GM13977 (cell line): ENCODE measurements at regions not wholly inside any gene's neighbourhood (a gene's known extent, or its start where the extent isn't known, plus 50 kb on each side); places are given as distances from the start of the nearest gene placed in this dataset.
"Not testable (repeated sequence)": the region's sequence is repeated elsewhere in the genome, so short reads cannot be mapped to it uniquely, and the experiment has no call there.

ENCODE experiments used
- DNase-seq: peaks from one replicate; pipeline ENCODE4 v3.0.0; 2012; ENCODE audit warnings: low spot score
- CTCF ChIP-seq: IDR thresholded peaks from 2 replicates; pipeline ENCODE4 v1.5.1; 2012; ENCODE audit warnings: mild to moderate bottlenecking, control low read depth; ENCODE audit not compliant: insufficient read depth; ENCODE audit errors: extremely low read depth, missing control alignments
- in situ Hi-C: fragments of 300-500 bp; cut with MboI; formaldehyde crosslinking; loops from one replicate; pipeline ENCODE4 v1.12.0; 2022; ENCODE audit warnings: low sequenced_read_pairs, low pct_unique_long_range_greater_than_20kb, mixed read lengths, inconsistent platforms; ENCODE audit not compliant: unreplicated experiment

- no peak for DNase-seq
- no peak for TF ChIP-seq CTCF
- in situ Hi-C loops, result no loop called here
Measured at GRCh38 chr2:155975734-155976133, 356.8 kb downstream of the NR4A2 start.

- no peak for TF ChIP-seq CTCF
- DNase-seq, result no peak
- in situ Hi-C loops, result no loop called here
Measured at GRCh38 chr2:155972916-155973315, 359.6 kb downstream of the NR4A2 start.

- in situ Hi-C loops, DNase-seq: not testable (repeated sequence)
Measured at GRCh38 chr2:155966064-155966471, 366.5 kb downstream of the NR4A2 start.

GRCh38 chr2:155965415-155966063, 367.0 kb downstream of the NR4A2 start:
- TF ChIP-seq CTCF, result no peak
- no peak for DNase-seq
- in situ Hi-C loops, result no loop called here

DNA sequence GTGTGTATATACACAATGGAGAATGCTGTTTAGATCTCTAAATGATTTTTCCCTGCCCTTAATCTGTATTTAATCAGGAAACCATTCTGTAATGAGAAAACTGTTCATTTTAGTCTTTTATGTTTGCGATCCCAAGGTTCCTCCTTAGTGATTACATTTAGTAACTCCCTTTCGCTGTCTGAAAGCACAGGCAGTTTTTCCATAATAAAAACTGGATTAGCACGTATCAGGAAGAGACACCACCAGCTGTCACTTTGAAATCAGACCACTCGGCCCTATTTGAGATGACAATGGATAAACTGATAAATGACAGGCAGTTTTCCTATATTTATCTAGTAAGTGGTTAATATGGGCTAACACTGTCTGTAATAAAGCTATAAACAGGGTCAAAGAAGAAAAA, 370.9 kb downstream of the NR4A2 start:
- TF ChIP-seq CTCF, result no peak
- DNase-seq, result no peak

GRCh38 chr2:155958834-155959233, 373.7 kb downstream of the NR4A2 start:
- in situ Hi-C loops, result no loop called here
- no peak for DNase-seq
- no peak for TF ChIP-seq CTCF

More for the DNA sequence above, 370.9 kb downstream of the NR4A2 start:
- in situ Hi-C loops, result no loop called here

DNA sequence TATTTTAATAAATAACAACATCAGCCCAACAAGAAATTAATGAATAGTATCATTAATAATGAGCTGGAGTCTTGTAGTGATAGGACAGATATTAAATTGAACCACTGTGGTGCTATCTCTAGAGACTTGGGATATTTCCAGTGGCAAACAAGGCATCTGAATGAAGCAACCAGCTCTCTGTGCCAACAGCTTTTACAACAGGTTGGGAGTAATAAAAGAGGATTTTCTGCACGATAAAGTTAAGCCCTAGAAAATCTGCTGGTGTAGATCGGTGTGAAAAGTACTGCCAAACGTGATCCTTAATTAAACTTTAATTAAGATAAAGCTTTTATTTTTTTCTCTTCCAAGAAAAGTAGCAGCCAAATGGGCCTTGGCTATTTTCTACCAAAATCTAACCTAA, 385.5 kb downstream of the NR4A2 start:
- TF ChIP-seq CTCF, result no peak
- DNase-seq, result no peak
- in situ Hi-C loops, result no loop called here
